ENCODE measurements at regions not wholly inside any gene's neighbourhood (a gene's known extent, or its start where the extent isn't known, plus 50 kb on each side); places are given as distances from the start of the nearest gene placed in this dataset.

DNA sequence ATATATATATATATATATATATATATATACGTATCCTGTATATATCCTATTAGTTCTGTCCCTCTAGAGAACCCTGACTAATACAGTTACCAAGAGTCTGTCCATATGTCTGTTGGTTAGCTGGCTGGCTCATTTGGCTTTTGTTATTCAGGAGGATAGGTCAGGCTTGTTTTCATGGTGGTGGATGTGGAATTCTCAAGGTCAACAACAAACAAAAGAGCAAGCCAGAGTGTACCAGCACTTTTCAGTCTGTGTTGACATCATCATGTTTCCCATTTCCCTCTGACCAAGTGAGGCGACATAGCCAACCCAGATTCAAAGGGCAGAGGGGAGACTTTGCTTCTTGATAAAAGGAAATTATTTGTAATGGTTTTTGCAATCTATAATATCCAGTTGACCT lies 88.5 kb upstream of the PTCHD4 start:
- H3K27ac Mint-ChIP-seq (ENCODE audit: unreplicated experiment) = no peak overlapping the region
- H3K4me3 Mint-ChIP-seq (ENCODE audit: unreplicated experiment) = no peak overlapping the region
- no peaks in the 10 kb centered on the region for H3K27me3 Mint-ChIP-seq (ENCODE audit: unreplicated experiment)
- H3K36me3 Mint-ChIP-seq (ENCODE audit: unreplicated experiment) = peaks cover 8% of the 10 kb centered on the region
- DNase-seq (ENCODE audit: extremely low spot score, unreplicated experiment) = no peak
- TF ChIP-seq, protein P1, sequence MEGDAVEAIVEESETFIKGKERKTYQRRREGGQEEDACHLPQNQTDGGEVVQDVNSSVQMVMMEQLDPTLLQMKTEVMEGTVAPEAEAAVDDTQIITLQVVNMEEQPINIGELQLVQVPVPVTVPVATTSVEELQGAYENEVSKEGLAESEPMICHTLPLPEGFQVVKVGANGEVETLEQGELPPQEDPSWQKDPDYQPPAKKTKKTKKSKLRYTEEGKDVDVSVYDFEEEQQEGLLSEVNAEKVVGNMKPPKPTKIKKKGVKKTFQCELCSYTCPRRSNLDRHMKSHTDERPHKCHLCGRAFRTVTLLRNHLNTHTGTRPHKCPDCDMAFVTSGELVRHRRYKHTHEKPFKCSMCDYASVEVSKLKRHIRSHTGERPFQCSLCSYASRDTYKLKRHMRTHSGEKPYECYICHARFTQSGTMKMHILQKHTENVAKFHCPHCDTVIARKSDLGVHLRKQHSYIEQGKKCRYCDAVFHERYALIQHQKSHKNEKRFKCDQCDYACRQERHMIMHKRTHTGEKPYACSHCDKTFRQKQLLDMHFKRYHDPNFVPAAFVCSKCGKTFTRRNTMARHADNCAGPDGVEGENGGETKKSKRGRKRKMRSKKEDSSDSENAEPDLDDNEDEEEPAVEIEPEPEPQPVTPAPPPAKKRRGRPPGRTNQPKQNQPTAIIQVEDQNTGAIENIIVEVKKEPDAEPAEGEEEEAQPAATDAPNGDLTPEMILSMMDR (IDR thresholded peaks at IDR 0.05) = no peak
- no peaks in the 10 kb centered on the region for H3K9me3 Mint-ChIP-seq (ENCODE audit: unreplicated experiment)
- H3K4me1 Mint-ChIP-seq (ENCODE audit: unreplicated experiment) = peaks cover 13% of the 10 kb centered on the region

DNA sequence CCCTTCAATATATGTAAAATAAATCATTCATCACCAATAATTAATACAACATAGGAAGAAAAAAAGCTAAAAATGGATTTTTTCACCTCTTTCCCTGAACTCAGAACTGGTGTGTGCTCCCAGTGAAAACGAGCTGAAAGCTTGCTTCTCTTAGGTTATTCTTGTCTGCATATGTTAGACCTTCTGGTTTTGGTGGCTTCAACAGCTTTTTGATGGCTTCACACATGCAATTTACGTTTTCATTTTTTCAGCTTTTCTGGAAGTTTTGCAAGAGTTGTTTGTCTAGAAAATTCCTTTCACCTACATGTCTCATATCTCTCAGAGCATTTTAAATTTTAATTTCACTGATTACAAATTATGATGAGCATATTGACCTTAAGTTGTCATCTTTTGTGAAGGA lies 86.9 kb upstream of the PTCHD4 start:
- TF ChIP-seq, protein P1 (IDR thresholded peaks at IDR 0.05) = no peak
- peaks cover 13% of the 10 kb centered on the region for H3K4me1 Mint-ChIP-seq (ENCODE audit: unreplicated experiment)

GRCh38 chr6:48194596-48195295 lies 83.7 kb upstream of the PTCHD4 start:
- no peak for DNase-seq (ENCODE audit: extremely low spot score, unreplicated experiment)
- Mint-ChIP-seq H3K27ac (ENCODE audit: unreplicated experiment) (no peak overlapping the region), H3K9me3 (ENCODE audit: unreplicated experiment) (no peaks in the 10 kb centered on the region), H3K4me3 (ENCODE audit: unreplicated experiment) (no peak overlapping the region), H3K36me3 (ENCODE audit: unreplicated experiment) (peaks cover 2% of the 10 kb centered on the region), H3K27me3 (ENCODE audit: unreplicated experiment) (no peaks in the 10 kb centered on the region), H3K4me1 (ENCODE audit: unreplicated experiment) (peaks cover 6% of the 10 kb centered on the region)
- TF ChIP-seq, protein P1 (IDR thresholded peaks at IDR 0.05) = no peak

More for the DNA sequence above, 86.9 kb upstream of the PTCHD4 start:
- no peak for DNase-seq (ENCODE audit: extremely low spot score, unreplicated experiment)
- H3K27me3 Mint-ChIP-seq (ENCODE audit: unreplicated experiment) = no peaks in the 10 kb centered on the region
- peaks cover 4% of the 10 kb centered on the region for H3K36me3 Mint-ChIP-seq (ENCODE audit: unreplicated experiment)
- H3K27ac Mint-ChIP-seq (ENCODE audit: unreplicated experiment) = no peak overlapping the region
- no peaks in the 10 kb centered on the region for H3K9me3 Mint-ChIP-seq (ENCODE audit: unreplicated experiment)
- no peak overlapping the region for H3K4me3 Mint-ChIP-seq (ENCODE audit: unreplicated experiment)

DNA sequence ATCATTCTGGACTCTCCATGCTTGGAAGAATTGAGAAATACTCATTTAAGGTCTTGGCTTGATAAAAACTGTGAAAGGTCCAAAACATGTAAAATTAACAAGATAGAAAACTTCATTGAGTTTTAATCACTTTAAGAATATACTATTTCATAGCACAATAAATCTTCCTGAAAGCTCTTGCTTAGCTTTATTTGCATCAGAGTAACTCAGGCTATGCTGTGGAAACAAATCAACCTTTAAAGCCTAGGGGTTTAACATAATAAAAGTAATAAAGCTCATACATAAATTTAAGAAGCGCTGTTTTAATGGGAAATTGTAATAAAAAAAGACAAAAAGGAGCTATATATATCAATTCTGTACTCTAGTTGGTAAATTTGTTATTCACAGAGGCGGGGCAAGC lies 77.2 kb upstream of the PTCHD4 start:
- no peaks in the 10 kb centered on the region for H3K36me3 Mint-ChIP-seq (ENCODE audit: unreplicated experiment)

GRCh38 chr6:48186746-48187145 lies 75.7 kb upstream of the PTCHD4 start:
- H3K27ac Mint-ChIP-seq (ENCODE audit: unreplicated experiment) = no peak overlapping the region
- H3K27me3 Mint-ChIP-seq (ENCODE audit: unreplicated experiment) = no peaks in the 10 kb centered on the region
- no peaks in the 10 kb centered on the region for H3K9me3 Mint-ChIP-seq (ENCODE audit: unreplicated experiment)
- no peak overlapping the region for H3K4me3 Mint-ChIP-seq (ENCODE audit: unreplicated experiment)
- TF ChIP-seq, protein P1 (IDR thresholded peaks at IDR 0.05) = no peak
- peaks cover 14% of the 10 kb centered on the region for H3K4me1 Mint-ChIP-seq (ENCODE audit: unreplicated experiment)
- DNase-seq (ENCODE audit: extremely low spot score, unreplicated experiment) = no peak
- H3K36me3 Mint-ChIP-seq (ENCODE audit: unreplicated experiment) = no peaks in the 10 kb centered on the region

More for the DNA sequence above, 77.2 kb upstream of the PTCHD4 start:
- Mint-ChIP-seq H3K9me3 (ENCODE audit: unreplicated experiment) (no peaks in the 10 kb centered on the region), H3K27me3 (ENCODE audit: unreplicated experiment) (no peaks in the 10 kb centered on the region), H3K4me3 (ENCODE audit: unreplicated experiment) (no peak overlapping the region), H3K4me1 (ENCODE audit: unreplicated experiment) (peaks cover 16% of the 10 kb centered on the region), H3K27ac (ENCODE audit: unreplicated experiment) (no peak overlapping the region)
- TF ChIP-seq, protein P1 (IDR thresholded peaks at IDR 0.05) = no peak
- no peak for DNase-seq (ENCODE audit: extremely low spot score, unreplicated experiment)
